WTC11 (cell line): ENCODE measurements at regions not wholly inside any gene's neighbourhood (a gene's known extent, or its start where the extent isn't known, plus 50 kb on each side); places are given as distances from the start of the nearest gene placed in this dataset.

Source experiments
- ATAC-seq: fragments of 200-7000 bp; cut with Tn5 transposase; 2 replicates; pipeline ENCODE4 v1.10.0; 2021; ENCODE audit warnings: mild to moderate bottlenecking, moderate library complexity
- CTCF ChIA-PET: fragments of 300-600 bp; sonication (Branson Sonifier 250); formaldehyde crosslinking; loops from one replicate; lab custom pipeline; 2021; ENCODE audit warnings: antibody characterized with exemption; lab: Charles Lee
- POLR2A ChIA-PET: fragments of 350-600 bp; sonication (Branson Sonifier 250); formaldehyde crosslinking; loops from one replicate; lab custom pipeline; 2021; ENCODE audit warnings: antibody characterized with exemption; lab: Charles Lee
- DNase-seq: peaks from one replicate; pipeline ENCODE4 v3.0.0; 2021; ENCODE audit warnings: low spot score
- H3K27ac Mint-ChIP-seq: 2 replicates; pipeline ENCODE4 v1.8.0; 2021; ENCODE audit warnings: mixed read lengths
- H3K27me3 Mint-ChIP-seq: 2 replicates; pipeline ENCODE4 v1.8.0; 2021; ENCODE audit warnings: low read depth, mild to moderate bottlenecking, moderate library complexity, mixed read lengths
- H3K36me3 Mint-ChIP-seq: 2 replicates; pipeline ENCODE4 v1.8.0; 2021; ENCODE audit warnings: mixed read lengths
- H3K4me1 Mint-ChIP-seq: 2 replicates; pipeline ENCODE4 v1.8.0; 2022; ENCODE audit warnings: mixed read lengths
- H3K4me3 Mint-ChIP-seq: 2 replicates; pipeline ENCODE4 v1.8.0; 2021; ENCODE audit warnings: mild to moderate bottlenecking, moderate library complexity, mixed read lengths
- H3K9me3 Mint-ChIP-seq: 2 replicates; pipeline ENCODE4 v1.8.0; 2021; ENCODE audit warnings: mixed read lengths
- GRHL2 ChIP-seq: fragments of 250-450 bp; sonication (Bioruptor Pico); IDR thresholded peaks from 2 replicates; pipeline ENCODE4 v1.8.0; 2022; ENCODE audit warnings: mild to moderate bottlenecking, moderate library complexity; ENCODE audit not compliant: insufficient replicate concordance, severe bottlenecking
- JAZF1 ChIP-seq: fragments of 250-450 bp; sonication (Bioruptor Pico); IDR thresholded peaks from 2 replicates; pipeline ENCODE4 v1.9.0; 2021; ENCODE audit warnings: moderate library complexity, mild to moderate bottlenecking, inconsistent platforms
- MYBL2 ChIP-seq: sonication (generic); formaldehyde crosslinking; IDR thresholded peaks from 2 replicates; pipeline ENCODE4 v1.8.1; 2023; ENCODE audit warnings: mild to moderate bottlenecking, moderate library complexity, missing genetic modification reagents
- NFYB ChIP-seq: sonication (generic); formaldehyde crosslinking; conservative IDR thresholded peaks from 2 replicates; pipeline ENCODE4 v1.8.0; 2022; ENCODE audit warnings: low read depth, missing genetic modification reagents
- NR2C2 ChIP-seq: sonication (generic); formaldehyde crosslinking; IDR thresholded peaks from 2 replicates; pipeline ENCODE4 v1.8.0; 2022; ENCODE audit warnings: mild to moderate bottlenecking, missing genetic modification reagents
- NR3C1 ChIP-seq: sonication (generic); formaldehyde crosslinking; conservative IDR thresholded peaks from 2 replicates; pipeline ENCODE4 v1.8.1; 2023; ENCODE audit warnings: low read depth, mild to moderate bottlenecking, missing genetic modification reagents
- TCF7 ChIP-seq: sonication (generic); formaldehyde crosslinking; IDR thresholded peaks from 2 replicates; pipeline ENCODE4 v1.8.0; 2022; ENCODE audit warnings: mild to moderate bottlenecking, low read depth, missing genetic modification reagents, moderate library complexity
- ZNF317 ChIP-seq: sonication (generic); formaldehyde crosslinking; IDR thresholded peaks from 2 replicates; pipeline ENCODE4 v1.8.1; 2023; ENCODE audit warnings: low read depth, mild to moderate bottlenecking, moderate library complexity, missing genetic modification reagents, borderline replicate concordance
- TF ChIP-seq, protein P1 (sequence below): sonication (generic); formaldehyde crosslinking; IDR thresholded peaks from 2 replicates; pipeline ENCODE4 v1.8.1; 2022; ENCODE audit warnings: low read depth, missing genetic modification reagents, borderline replicate concordance
- TF ChIP-seq, protein P2 (sequence below): sonication (generic); formaldehyde crosslinking; IDR thresholded peaks from 2 replicates; pipeline ENCODE4 v1.8.1; 2023; ENCODE audit warnings: mild to moderate bottlenecking, missing genetic modification reagents, moderate library complexity
- TF ChIP-seq, protein P3 (sequence below): sonication (generic); formaldehyde crosslinking; IDR thresholded peaks from 2 replicates; pipeline ENCODE4 v1.8.1; 2023; ENCODE audit warnings: mild to moderate bottlenecking, missing genetic modification reagents, moderate library complexity
- TF ChIP-seq, protein P4 (sequence below): fragments of 250-450 bp; sonication (Bioruptor Pico); IDR thresholded peaks from 2 replicates; pipeline ENCODE4 v1.9.0; 2021; ENCODE audit warnings: mild to moderate bottlenecking
- TF ChIP-seq, protein P5 (sequence below): sonication (generic); formaldehyde crosslinking; IDR thresholded peaks from 2 replicates; pipeline ENCODE4 v1.8.0; 2022; ENCODE audit warnings: mild to moderate bottlenecking, missing genetic modification reagents
- TF ChIP-seq, protein P6 (sequence below): sonication (generic); formaldehyde crosslinking; IDR thresholded peaks from 2 replicates; pipeline ENCODE4 v1.8.1; 2023; ENCODE audit warnings: mild to moderate bottlenecking, moderate library complexity, missing genetic modification reagents
- TF ChIP-seq, protein P7 (sequence below): fragments of 250-450 bp; sonication (Bioruptor Pico); IDR thresholded peaks from 2 replicates; pipeline ENCODE4 v1.9.0; 2021; ENCODE audit warnings: moderate library complexity, mild to moderate bottlenecking, inconsistent platforms, borderline replicate concordance
- TF ChIP-seq, protein P8 (sequence below): sonication (generic); formaldehyde crosslinking; IDR thresholded peaks from 2 replicates; pipeline ENCODE4 v1.8.1; 2022; ENCODE audit warnings: mild to moderate bottlenecking, missing genetic modification reagents, moderate library complexity, borderline replicate concordance
- TF ChIP-seq, protein P9 (sequence below): sonication (generic); formaldehyde crosslinking; IDR thresholded peaks from 2 replicates; pipeline ENCODE4 v1.8.0; 2022; ENCODE audit warnings: mild to moderate bottlenecking, missing genetic modification reagents
- TF ChIP-seq, protein P10 (sequence below): sonication (generic); formaldehyde crosslinking; IDR thresholded peaks from 2 replicates; pipeline ENCODE4 v1.8.1; 2022; ENCODE audit warnings: low read depth, mild to moderate bottlenecking, moderate library complexity, missing genetic modification reagents, borderline replicate concordance

DNA sequence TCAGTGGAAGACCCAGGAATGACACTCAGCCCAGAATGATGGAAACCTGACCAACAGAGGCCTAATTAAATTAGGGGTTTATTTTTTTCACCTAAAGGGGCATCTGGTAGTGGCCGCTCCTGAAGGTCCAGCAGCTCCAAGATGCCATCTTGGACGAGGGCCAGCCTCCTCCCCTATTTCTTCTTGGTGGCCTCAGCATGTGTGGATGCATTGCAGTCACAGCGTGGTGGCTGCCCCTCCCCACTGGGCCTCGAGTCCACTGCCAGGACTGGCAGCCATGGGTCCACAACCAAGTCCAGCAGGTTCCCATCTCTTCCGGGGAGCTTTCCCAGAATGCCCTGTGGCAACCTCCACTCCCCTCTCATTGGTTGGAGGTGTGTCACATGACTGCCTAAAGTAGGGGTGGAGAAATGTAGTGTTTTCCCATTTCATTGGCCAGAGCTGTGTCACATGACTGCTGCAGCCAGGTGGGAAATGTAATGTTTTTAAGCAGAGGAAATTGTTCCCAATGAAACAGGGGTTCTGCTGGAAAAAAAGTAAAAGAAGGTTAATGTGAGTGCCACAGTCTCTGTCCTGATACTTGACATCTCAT, 628.2 kb downstream of the PTPRU start:
- TF ChIP-seq NFYB, result peak; percentile 76
- TF ChIP-seq, protein P1, sequence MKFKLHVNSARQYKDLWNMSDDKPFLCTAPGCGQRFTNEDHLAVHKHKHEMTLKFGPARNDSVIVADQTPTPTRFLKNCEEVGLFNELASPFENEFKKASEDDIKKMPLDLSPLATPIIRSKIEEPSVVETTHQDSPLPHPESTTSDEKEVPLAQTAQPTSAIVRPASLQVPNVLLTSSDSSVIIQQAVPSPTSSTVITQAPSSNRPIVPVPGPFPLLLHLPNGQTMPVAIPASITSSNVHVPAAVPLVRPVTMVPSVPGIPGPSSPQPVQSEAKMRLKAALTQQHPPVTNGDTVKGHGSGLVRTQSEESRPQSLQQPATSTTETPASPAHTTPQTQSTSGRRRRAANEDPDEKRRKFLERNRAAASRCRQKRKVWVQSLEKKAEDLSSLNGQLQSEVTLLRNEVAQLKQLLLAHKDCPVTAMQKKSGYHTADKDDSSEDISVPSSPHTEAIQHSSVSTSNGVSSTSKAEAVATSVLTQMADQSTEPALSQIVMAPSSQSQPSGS (CRISPR knock-in tag), result no peak
- TF ChIP-seq, protein P2, sequence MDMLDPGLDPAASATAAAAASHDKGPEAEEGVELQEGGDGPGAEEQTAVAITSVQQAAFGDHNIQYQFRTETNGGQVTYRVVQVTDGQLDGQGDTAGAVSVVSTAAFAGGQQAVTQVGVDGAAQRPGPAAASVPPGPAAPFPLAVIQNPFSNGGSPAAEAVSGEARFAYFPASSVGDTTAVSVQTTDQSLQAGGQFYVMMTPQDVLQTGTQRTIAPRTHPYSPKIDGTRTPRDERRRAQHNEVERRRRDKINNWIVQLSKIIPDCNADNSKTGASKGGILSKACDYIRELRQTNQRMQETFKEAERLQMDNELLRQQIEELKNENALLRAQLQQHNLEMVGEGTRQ, result peak; percentile 80

DNA sequence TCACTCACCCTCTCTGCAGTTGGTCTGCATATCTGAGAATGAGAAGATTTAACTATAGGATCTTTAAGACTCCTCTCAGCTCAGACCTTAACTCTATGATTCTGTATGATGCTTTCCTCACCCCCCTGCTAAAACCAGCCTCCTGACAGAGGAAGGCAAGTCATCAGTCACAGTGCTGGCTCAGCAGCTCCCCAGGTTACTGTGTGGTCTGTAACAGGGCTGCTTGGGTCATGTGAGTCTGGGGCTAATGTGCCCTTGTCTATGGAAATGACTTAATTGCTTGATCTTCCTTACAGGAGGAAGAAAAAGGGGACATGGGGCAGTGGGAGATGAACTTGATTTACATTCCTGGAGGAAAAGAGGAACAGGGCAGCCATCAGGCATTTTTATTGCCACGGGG, 625.6 kb downstream of the PTPRU start:
- Mint-ChIP-seq H3K27me3 (no peaks in the 10 kb centered on the region), H3K27ac (no peak overlapping the region), H3K36me3 (peaks cover 14% of the 10 kb centered on the region), H3K4me1 (peaks cover 17% of the 10 kb centered on the region), H3K9me3 (peaks cover 24% of the 10 kb centered on the region), H3K4me3 (no peak overlapping the region)
- ATAC-seq, result no peak
- TF ChIP-seq, protein P3, sequence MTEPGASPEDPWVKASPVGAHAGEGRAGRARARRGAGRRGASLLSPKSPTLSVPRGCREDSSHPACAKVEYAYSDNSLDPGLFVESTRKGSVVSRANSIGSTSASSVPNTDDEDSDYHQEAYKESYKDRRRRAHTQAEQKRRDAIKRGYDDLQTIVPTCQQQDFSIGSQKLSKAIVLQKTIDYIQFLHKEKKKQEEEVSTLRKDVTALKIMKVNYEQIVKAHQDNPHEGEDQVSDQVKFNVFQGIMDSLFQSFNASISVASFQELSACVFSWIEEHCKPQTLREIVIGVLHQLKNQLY (CRISPR knock-in tag), result no peak
- TF ChIP-seq, protein P4, sequence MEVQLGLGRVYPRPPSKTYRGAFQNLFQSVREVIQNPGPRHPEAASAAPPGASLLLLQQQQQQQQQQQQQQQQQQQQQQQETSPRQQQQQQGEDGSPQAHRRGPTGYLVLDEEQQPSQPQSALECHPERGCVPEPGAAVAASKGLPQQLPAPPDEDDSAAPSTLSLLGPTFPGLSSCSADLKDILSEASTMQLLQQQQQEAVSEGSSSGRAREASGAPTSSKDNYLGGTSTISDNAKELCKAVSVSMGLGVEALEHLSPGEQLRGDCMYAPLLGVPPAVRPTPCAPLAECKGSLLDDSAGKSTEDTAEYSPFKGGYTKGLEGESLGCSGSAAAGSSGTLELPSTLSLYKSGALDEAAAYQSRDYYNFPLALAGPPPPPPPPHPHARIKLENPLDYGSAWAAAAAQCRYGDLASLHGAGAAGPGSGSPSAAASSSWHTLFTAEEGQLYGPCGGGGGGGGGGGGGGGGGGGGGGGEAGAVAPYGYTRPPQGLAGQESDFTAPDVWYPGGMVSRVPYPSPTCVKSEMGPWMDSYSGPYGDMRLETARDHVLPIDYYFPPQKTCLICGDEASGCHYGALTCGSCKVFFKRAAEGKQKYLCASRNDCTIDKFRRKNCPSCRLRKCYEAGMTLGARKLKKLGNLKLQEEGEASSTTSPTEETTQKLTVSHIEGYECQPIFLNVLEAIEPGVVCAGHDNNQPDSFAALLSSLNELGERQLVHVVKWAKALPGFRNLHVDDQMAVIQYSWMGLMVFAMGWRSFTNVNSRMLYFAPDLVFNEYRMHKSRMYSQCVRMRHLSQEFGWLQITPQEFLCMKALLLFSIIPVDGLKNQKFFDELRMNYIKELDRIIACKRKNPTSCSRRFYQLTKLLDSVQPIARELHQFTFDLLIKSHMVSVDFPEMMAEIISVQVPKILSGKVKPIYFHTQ (CRISPR knock-in tag), result no peak
- TF ChIP-seq, protein P5, sequence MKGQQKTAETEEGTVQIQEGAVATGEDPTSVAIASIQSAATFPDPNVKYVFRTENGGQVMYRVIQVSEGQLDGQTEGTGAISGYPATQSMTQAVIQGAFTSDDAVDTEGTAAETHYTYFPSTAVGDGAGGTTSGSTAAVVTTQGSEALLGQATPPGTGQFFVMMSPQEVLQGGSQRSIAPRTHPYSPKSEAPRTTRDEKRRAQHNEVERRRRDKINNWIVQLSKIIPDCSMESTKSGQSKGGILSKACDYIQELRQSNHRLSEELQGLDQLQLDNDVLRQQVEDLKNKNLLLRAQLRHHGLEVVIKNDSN (CRISPR knock-in tag), result no peak
- TF ChIP-seq ZNF317 (CRISPR knock-in tag) (no peak), GRHL2 (CRISPR knock-in tag) (no peak), TCF7 (CRISPR knock-in tag) (no peak), JAZF1 (no peak), NR2C2 (CRISPR knock-in tag) (no peak), NR3C1 (no peak), MYBL2 (no peak)
- TF ChIP-seq, protein P6, sequence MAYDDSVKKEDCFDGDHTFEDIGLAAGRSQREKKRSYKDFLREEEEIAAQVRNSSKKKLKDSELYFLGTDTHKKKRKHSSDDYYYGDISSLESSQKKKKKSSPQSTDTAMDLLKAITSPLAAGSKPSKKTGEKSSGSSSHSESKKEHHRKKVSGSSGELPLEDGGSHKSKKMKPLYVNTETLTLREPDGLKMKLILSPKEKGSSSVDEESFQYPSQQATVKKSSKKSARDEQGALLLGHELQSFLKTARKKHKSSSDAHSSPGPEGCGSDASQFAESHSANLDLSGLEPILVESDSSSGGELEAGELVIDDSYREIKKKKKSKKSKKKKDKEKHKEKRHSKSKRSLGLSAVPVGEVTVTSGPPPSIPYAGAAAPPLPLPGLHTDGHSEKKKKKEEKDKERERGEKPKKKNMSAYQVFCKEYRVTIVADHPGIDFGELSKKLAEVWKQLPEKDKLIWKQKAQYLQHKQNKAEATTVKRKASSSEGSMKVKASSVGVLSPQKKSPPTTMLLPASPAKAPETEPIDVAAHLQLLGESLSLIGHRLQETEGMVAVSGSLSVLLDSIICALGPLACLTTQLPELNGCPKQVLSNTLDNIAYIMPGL, result no peak
- TF ChIP-seq, protein P7, sequence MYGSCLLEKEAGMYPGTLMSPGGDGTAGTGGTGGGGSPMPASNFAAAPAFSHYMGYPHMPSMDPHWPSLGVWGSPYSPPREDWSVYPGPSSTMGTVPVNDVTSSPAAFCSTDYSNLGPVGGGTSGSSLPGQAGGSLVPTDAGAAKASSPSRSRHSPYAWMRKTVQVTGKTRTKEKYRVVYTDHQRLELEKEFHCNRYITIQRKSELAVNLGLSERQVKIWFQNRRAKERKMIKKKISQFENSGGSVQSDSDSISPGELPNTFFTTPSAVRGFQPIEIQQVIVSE (CRISPR knock-in tag), result no peak
- TF ChIP-seq, protein P8, sequence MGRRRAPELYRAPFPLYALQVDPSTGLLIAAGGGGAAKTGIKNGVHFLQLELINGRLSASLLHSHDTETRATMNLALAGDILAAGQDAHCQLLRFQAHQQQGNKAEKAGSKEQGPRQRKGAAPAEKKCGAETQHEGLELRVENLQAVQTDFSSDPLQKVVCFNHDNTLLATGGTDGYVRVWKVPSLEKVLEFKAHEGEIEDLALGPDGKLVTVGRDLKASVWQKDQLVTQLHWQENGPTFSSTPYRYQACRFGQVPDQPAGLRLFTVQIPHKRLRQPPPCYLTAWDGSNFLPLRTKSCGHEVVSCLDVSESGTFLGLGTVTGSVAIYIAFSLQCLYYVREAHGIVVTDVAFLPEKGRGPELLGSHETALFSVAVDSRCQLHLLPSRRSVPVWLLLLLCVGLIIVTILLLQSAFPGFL, result no peak
- TF ChIP-seq, protein P9, sequence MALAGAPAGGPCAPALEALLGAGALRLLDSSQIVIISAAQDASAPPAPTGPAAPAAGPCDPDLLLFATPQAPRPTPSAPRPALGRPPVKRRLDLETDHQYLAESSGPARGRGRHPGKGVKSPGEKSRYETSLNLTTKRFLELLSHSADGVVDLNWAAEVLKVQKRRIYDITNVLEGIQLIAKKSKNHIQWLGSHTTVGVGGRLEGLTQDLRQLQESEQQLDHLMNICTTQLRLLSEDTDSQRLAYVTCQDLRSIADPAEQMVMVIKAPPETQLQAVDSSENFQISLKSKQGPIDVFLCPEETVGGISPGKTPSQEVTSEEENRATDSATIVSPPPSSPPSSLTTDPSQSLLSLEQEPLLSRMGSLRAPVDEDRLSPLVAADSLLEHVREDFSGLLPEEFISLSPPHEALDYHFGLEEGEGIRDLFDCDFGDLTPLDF, result no peak
- TF ChIP-seq, protein P10, sequence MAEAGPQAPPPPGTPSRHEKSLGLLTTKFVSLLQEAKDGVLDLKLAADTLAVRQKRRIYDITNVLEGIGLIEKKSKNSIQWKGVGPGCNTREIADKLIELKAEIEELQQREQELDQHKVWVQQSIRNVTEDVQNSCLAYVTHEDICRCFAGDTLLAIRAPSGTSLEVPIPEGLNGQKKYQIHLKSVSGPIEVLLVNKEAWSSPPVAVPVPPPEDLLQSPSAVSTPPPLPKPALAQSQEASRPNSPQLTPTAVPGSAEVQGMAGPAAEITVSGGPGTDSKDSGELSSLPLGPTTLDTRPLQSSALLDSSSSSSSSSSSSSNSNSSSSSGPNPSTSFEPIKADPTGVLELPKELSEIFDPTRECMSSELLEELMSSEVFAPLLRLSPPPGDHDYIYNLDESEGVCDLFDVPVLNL (CRISPR knock-in tag), result no peak
- CTCF ChIA-PET, result no interaction called here
- no peak for DNase-seq
- POLR2A ChIA-PET, result no interaction called here

More for the DNA sequence above, 628.2 kb downstream of the PTPRU start:
- ChIA-PET CTCF (no interaction called here), POLR2A (no interaction called here)
- H3K4me3 Mint-ChIP-seq, result no peak overlapping the region
- H3K9me3 Mint-ChIP-seq, result peaks cover 38% of the 10 kb centered on the region
- peaks cover 20% of the 10 kb centered on the region for H3K4me1 Mint-ChIP-seq
- H3K27me3 Mint-ChIP-seq, result no peaks in the 10 kb centered on the region
- H3K27ac Mint-ChIP-seq, result no peak overlapping the region
- H3K36me3 Mint-ChIP-seq, result peaks cover 16% of the 10 kb centered on the region
- ATAC-seq (no peak), DNase-seq (no peak)
